ENCODE measurements at regions not wholly inside any gene's neighbourhood (a gene's known extent, or its start where the extent isn't known, plus 50 kb on each side); places are given as distances from the start of the nearest gene placed in this dataset.
"Not testable (repeated sequence)": the region's sequence is repeated elsewhere in the genome, so short reads cannot be mapped to it uniquely, and the experiment has no call there.

- Mint-ChIP-seq H3K27ac (ENCODE audit: low read depth) (no peak overlapping the region), H3K4me3 (no peak overlapping the region), H3K9me3 (peaks cover 26% of the 10 kb centered on the region), H3K36me3 (ENCODE audit: insufficient read depth) (no peaks in the 10 kb centered on the region), H3K27me3 (no peaks in the 10 kb centered on the region), H3K4me1 (no peaks in the 10 kb centered on the region)
- DNase-seq (ENCODE audit: low spot score in 2 of 2) = no peak
- no peak for ATAC-seq (replicated peaks; ENCODE audit: extremely low read depth, poor library complexity, severe bottlenecking)
Measured at GRCh38 chr4:162865102-162865501, 301.6 kb downstream of the NAF1 start.

GRCh38 chr4:162853788-162854187 lies 312.9 kb downstream of the NAF1 start:
- H3K4me3 Mint-ChIP-seq = no peak overlapping the region
- no peaks in the 10 kb centered on the region for H3K36me3 Mint-ChIP-seq (ENCODE audit: insufficient read depth)
- H3K27ac Mint-ChIP-seq (ENCODE audit: low read depth) = no peak overlapping the region
- no peaks in the 10 kb centered on the region for H3K4me1 Mint-ChIP-seq
- peaks cover 16% of the 10 kb centered on the region for H3K9me3 Mint-ChIP-seq
- DNase-seq (ENCODE audit: low spot score in 2 of 2) = no peak
- ATAC-seq (replicated peaks; ENCODE audit: extremely low read depth, poor library complexity, severe bottlenecking) = no peak
- H3K27me3 Mint-ChIP-seq = no peaks in the 10 kb centered on the region

- no peak overlapping the region for H3K4me3 Mint-ChIP-seq
- H3K36me3 Mint-ChIP-seq (ENCODE audit: insufficient read depth) = no peaks in the 10 kb centered on the region
- no peaks in the 10 kb centered on the region for H3K27me3 Mint-ChIP-seq
- ATAC-seq (replicated peaks; ENCODE audit: extremely low read depth, poor library complexity, severe bottlenecking) (no peak), DNase-seq (ENCODE audit: low spot score in 2 of 2) (no peak)
- peaks cover 11% of the 10 kb centered on the region for H3K9me3 Mint-ChIP-seq
- no peak overlapping the region for H3K27ac Mint-ChIP-seq (ENCODE audit: low read depth)
- H3K4me1 Mint-ChIP-seq = no peaks in the 10 kb centered on the region
Measured at GRCh38 chr4:162852642-162853041, 314.0 kb downstream of the NAF1 start.

DNA sequence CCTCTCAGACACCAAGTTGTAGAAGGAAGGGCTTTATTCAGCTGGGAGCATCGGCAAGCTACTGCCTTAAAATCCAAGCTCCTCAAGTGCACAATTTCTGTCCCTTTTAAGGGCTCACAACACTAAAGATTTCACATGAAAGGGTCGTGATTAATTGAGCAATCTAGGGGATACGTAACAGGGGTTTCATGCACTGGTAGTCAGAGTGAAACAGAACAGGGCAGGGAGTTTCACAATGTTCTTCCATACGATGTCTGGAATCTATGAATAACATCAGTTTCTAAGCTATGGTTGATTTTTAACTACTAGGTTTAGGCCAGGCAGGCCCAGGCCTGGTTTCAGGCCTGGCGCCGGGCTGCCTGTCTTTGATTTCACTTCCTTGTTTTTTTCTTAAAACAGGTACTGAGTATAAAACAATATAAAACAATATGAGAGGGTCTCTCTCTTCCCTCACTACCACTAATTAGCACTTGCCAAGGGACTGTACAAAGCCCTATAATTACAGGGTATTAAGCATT lies 315.4 kb downstream of the NAF1 start:
- H3K27ac Mint-ChIP-seq (ENCODE audit: low read depth); ATAC-seq (replicated peaks; ENCODE audit: extremely low read depth, poor library complexity, severe bottlenecking); H3K4me3 Mint-ChIP-seq; DNase-seq (ENCODE audit: low spot score in 2 of 2); H3K4me1 Mint-ChIP-seq; H3K36me3 Mint-ChIP-seq (ENCODE audit: insufficient read depth); H3K27me3 Mint-ChIP-seq: not testable (repeated sequence)
- peaks cover 12% of the 10 kb centered on the region for H3K9me3 Mint-ChIP-seq

GRCh38 chr4:162849937-162850336 lies 316.8 kb downstream of the NAF1 start:
- no peak overlapping the region for H3K27ac Mint-ChIP-seq (ENCODE audit: low read depth)
- H3K4me1 Mint-ChIP-seq = no peaks in the 10 kb centered on the region
- H3K9me3 Mint-ChIP-seq = peaks cover 12% of the 10 kb centered on the region
- ATAC-seq (replicated peaks; ENCODE audit: extremely low read depth, poor library complexity, severe bottlenecking) = no peak
- DNase-seq (ENCODE audit: low spot score in 2 of 2) = no peak
- no peak overlapping the region for H3K4me3 Mint-ChIP-seq
- no peaks in the 10 kb centered on the region for H3K27me3 Mint-ChIP-seq
- H3K36me3 Mint-ChIP-seq (ENCODE audit: insufficient read depth) = no peaks in the 10 kb centered on the region

GRCh38 chr4:162847945-162848549 lies 318.6 kb downstream of the NAF1 start:
- Mint-ChIP-seq H3K27me3 (no peaks in the 10 kb centered on the region), H3K4me3 (no peak overlapping the region), H3K4me1 (no peaks in the 10 kb centered on the region), H3K9me3 (peaks cover 12% of the 10 kb centered on the region), H3K36me3 (ENCODE audit: insufficient read depth) (no peaks in the 10 kb centered on the region), H3K27ac (ENCODE audit: low read depth) (no peak overlapping the region)
- DNase-seq (ENCODE audit: low spot score in 2 of 2) (no peak), ATAC-seq (replicated peaks; ENCODE audit: extremely low read depth, poor library complexity, severe bottlenecking) (no peak)

DNA sequence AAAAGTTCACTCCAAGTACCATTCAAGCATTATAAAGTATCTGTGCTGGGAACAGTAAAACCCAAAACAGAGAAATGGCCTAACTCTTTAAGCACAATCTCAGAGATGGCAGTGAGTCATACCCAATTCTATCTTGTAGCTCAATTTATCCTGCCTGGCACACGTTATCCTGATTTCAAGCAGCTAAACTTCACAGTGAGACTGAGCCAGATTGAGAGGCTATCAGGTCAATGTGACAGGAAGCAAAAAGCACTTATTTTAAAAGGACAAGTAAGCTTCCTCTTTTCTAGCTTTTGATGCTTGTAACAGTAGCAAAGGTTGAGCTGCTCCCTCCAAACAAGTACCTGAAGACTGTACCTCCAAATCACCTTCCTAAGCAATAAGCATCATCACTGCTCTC lies 324.9 kb downstream of the NAF1 start:
- DNase-seq (ENCODE audit: low spot score in 2 of 2) (no peak), ATAC-seq (replicated peaks; ENCODE audit: extremely low read depth, poor library complexity, severe bottlenecking) (no peak)
- peaks cover 6% of the 10 kb centered on the region for H3K9me3 Mint-ChIP-seq
- H3K36me3 Mint-ChIP-seq (ENCODE audit: insufficient read depth) = no peaks in the 10 kb centered on the region
- H3K27me3 Mint-ChIP-seq = no peaks in the 10 kb centered on the region
- no peak overlapping the region for H3K4me3 Mint-ChIP-seq
- H3K27ac Mint-ChIP-seq (ENCODE audit: low read depth) = no peak overlapping the region
- no peaks in the 10 kb centered on the region for H3K4me1 Mint-ChIP-seq

DNA sequence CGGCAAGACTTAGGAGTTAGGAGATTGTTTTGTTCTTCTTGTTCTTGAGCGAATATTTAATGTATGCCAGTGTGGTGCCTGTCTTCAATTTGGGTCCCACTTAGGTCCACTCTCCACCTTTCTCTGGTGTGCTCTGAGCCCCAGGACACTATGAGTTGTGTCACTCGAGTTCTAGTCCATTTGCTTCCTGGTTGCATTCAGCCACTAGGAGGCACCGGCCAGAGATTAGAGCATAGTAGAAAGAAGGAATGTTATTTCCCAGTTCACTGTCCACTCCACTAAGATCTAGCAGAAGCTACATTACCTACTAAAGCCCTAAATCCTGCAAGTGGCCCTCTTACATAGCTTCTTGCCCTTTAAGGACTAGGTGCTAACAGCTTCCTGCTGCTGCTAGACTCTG lies 326.9 kb downstream of the NAF1 start:
- H3K27ac Mint-ChIP-seq (ENCODE audit: low read depth) = no peak overlapping the region

DNA sequence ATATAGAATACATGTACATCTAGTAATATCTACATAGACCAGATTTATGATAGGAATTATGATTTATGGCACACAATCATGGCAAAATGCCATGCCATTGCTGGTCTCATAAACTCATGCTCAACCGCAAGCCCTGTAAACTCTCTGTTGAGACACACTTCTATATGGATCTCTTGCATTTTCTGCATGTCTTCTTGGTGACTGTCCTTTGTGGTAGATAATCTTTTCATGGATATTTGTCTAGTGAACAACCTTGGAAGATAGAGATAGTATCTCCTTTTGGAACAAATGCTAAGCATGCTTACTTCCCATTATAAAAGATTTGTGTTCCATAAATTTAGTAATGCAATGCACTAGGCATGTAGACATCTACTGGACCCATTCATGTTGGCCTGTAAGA lies 328.0 kb downstream of the NAF1 start:
- ATAC-seq (replicated peaks; ENCODE audit: extremely low read depth, poor library complexity, severe bottlenecking) = no peak
- H3K9me3 Mint-ChIP-seq = peaks cover 8% of the 10 kb centered on the region
- no peaks in the 10 kb centered on the region for H3K4me1 Mint-ChIP-seq
- no peak overlapping the region for H3K4me3 Mint-ChIP-seq
- DNase-seq (ENCODE audit: low spot score in 2 of 2) = no peak
- H3K36me3 Mint-ChIP-seq (ENCODE audit: insufficient read depth) = no peaks in the 10 kb centered on the region
- no peak overlapping the region for H3K27ac Mint-ChIP-seq (ENCODE audit: low read depth)
- no peaks in the 10 kb centered on the region for H3K27me3 Mint-ChIP-seq

More for the DNA sequence above, 326.9 kb downstream of the NAF1 start:
- ATAC-seq (replicated peaks; ENCODE audit: extremely low read depth, poor library complexity, severe bottlenecking) (no peak), DNase-seq (ENCODE audit: low spot score in 2 of 2) (no peak)
- no peaks in the 10 kb centered on the region for H3K36me3 Mint-ChIP-seq (ENCODE audit: insufficient read depth)
- peaks cover 6% of the 10 kb centered on the region for H3K9me3 Mint-ChIP-seq
- no peak overlapping the region for H3K4me3 Mint-ChIP-seq
- no peaks in the 10 kb centered on the region for H3K27me3 Mint-ChIP-seq
- H3K4me1 Mint-ChIP-seq = no peaks in the 10 kb centered on the region

DNA sequence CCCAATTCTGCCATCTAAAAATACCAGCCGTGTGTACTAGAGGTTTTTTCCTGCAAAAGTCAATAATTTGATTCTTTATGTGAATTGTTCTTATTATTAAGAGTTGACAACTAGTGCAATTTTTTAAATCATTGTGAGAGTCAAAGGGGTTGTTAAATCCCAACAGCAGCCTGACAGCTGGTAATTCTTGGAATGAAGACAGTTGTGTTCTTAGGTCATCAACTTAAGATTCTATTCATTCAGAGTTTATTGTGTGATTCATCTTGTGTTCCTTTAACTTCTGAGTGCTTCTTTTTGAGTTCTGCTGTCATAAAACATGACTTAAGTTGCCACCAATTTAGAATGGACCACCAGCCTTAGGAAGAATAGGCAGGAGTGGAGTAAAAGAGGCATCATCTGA lies 329.0 kb downstream of the NAF1 start:
- peaks cover 12% of the 10 kb centered on the region for H3K9me3 Mint-ChIP-seq
- H3K27me3 Mint-ChIP-seq = no peaks in the 10 kb centered on the region
- no peak for DNase-seq (ENCODE audit: low spot score in 2 of 2)
- no peak overlapping the region for H3K4me3 Mint-ChIP-seq
- no peak for ATAC-seq (replicated peaks; ENCODE audit: extremely low read depth, poor library complexity, severe bottlenecking)
- H3K4me1 Mint-ChIP-seq = no peaks in the 10 kb centered on the region
- no peak overlapping the region for H3K27ac Mint-ChIP-seq (ENCODE audit: low read depth)
- H3K36me3 Mint-ChIP-seq (ENCODE audit: insufficient read depth) = no peaks in the 10 kb centered on the region

- Mint-ChIP-seq H3K27ac (ENCODE audit: low read depth) (no peak overlapping the region), H3K9me3 (peaks cover 12% of the 10 kb centered on the region), H3K36me3 (ENCODE audit: insufficient read depth) (no peaks in the 10 kb centered on the region), H3K27me3 (no peaks in the 10 kb centered on the region), H3K4me3 (no peak overlapping the region), H3K4me1 (no peaks in the 10 kb centered on the region)
- DNase-seq (ENCODE audit: low spot score in 2 of 2) = no peak
- no peak for ATAC-seq (replicated peaks; ENCODE audit: extremely low read depth, poor library complexity, severe bottlenecking)
Measured at GRCh38 chr4:162837241-162837640, 329.4 kb downstream of the NAF1 start.

- Mint-ChIP-seq H3K36me3 (ENCODE audit: insufficient read depth) (no peaks in the 10 kb centered on the region), H3K27ac (ENCODE audit: low read depth) (no peak overlapping the region), H3K27me3 (no peaks in the 10 kb centered on the region), H3K4me3 (no peak overlapping the region), H3K4me1 (no peaks in the 10 kb centered on the region), H3K9me3 (peaks cover 12% of the 10 kb centered on the region)
- DNase-seq (ENCODE audit: low spot score in 2 of 2) = no peak
- ATAC-seq (replicated peaks; ENCODE audit: extremely low read depth, poor library complexity, severe bottlenecking) = no peak
Measured at GRCh38 chr4:162836773-162837172, 329.9 kb downstream of the NAF1 start.

DNA sequence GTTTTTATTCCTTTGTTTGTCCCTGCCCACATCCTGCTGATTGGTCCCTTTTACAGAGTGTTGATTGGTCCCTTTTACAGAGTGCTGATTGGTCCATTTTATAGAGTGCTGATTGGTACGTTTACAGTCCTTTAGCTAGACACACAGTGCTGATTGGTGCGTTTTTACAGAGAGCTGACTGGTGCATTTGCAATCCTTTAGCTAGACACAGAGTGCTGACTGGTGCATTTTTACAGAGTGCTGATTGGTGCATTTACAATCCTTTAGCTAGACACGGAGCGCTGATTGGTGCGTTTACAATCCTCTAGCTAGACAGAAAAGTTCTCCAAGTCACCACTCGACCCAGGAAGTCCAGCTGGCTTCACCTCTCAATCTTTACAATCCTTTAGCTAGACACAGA lies 330.4 kb downstream of the NAF1 start:
- not testable (repeated sequence) for H3K4me3 Mint-ChIP-seq; DNase-seq (ENCODE audit: low spot score in 2 of 2); ATAC-seq (replicated peaks; ENCODE audit: extremely low read depth, poor library complexity, severe bottlenecking); H3K36me3 Mint-ChIP-seq (ENCODE audit: insufficient read depth); H3K27ac Mint-ChIP-seq (ENCODE audit: low read depth); H3K4me1 Mint-ChIP-seq; H3K27me3 Mint-ChIP-seq
- H3K9me3 Mint-ChIP-seq = peaks cover 12% of the 10 kb centered on the region

All from central memory CD8-positive, alpha-beta T cell (primary cell).